ENCODE measurements at regions not wholly inside any gene's neighbourhood (a gene's known extent, or its start where the extent isn't known, plus 50 kb on each side); places are given as distances from the start of the nearest gene placed in this dataset.
A peak's percentile ranks its signal among the peaks of the same experiment; 100 is the strongest.
"Not testable (repeated sequence)": the region's sequence is repeated elsewhere in the genome, so short reads cannot be mapped to it uniquely, and the experiment has no call there.

DNA sequence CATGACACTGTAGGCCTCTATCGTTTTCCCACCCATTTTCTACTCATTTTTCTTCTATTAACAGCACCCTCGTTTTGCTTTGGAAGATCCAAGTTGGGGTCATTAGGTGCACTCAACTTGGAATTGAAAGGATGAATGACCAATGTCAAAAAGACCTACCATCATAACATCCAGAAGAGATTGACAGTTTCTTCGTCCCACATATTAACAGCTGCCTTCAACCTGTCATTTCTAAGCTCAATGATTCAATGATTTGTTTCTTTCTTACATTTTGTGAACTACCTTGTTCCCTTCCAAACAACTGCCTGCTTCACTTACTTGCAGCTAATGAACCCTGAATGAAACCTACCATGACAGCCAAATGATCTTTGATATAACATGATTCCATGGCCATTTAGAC lies 224.0 kb upstream of the KCNH7 start:
- DNase-seq = no peak

DNA sequence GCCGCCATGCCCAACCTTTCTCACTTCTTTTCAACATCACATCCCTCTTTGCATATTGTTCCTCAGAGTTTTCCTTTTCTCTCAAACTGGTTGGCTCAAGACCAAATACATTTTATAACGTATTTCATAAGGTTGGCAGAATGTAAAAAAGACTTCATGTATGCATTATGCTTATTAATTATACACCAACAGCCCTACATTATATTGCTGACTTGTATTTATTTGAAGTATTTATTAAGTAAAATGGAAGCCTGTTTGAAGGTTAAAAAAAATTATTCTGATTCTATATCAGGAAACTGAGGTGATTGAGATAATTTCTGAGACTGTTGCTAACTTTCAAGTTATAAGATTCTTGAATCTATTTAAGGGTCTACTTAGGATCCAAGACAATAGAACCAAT lies 208.0 kb upstream of the KCNH7 start:
- DNase-seq = no peak

DNA sequence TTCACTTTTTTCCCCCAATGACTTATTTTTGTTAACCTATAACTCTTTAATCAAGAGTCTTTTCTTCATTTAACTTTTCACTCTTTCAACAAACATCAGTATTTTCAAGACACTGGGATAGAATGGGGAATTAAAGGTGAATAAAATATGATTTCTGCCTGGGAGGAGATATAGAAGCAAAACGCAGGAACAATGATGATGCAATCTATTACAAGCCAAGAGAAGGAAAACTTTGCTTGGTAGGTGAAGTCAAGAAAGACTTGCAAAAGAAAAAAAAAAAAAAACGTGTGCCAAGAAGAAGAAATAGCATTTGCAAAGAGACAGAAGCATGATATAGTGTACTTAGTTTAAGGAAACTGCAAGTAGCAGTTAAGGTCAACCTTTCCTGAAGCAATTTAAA lies 207.3 kb upstream of the KCNH7 start:
- DNase-seq = no peak

DNA sequence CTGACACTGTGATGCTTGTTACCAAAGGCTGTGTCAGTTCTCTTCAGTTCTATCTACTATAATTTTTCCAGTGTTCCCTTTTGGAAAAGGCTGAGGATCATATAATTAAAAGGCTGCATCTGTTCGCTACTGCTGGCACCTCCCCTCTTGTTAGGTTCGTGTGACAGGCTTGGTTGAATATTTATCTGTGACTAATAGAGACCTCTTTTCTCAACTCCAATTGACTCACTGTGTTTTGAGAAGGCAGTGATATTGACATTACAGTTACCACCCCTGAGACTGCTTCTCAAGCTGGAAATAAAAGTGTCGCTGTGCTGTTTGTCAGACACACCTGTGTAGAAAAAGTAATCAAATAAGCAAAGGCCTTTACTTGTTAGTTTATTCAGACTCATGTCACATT lies 205.5 kb upstream of the KCNH7 start:
- peak; percentile 36 for DNase-seq

DNA sequence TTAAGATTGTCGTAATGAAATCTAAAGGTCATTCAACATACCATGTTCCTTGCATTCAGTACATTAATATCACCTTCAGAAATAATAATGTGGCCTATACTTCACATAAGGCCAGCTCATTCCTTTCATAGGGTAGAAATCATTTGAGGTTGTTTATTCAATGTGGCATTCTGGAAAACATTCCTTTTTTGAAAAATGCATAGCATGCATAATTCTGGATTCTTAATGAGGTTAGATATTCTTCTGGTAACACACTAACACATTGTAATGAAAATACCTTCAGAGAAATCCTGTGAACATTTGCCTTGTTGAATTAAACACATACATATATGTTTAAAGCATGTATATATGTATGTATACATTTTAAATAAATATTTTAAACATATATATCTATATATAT lies 204.6 kb upstream of the KCNH7 start:
- DNase-seq = no peak

DNA sequence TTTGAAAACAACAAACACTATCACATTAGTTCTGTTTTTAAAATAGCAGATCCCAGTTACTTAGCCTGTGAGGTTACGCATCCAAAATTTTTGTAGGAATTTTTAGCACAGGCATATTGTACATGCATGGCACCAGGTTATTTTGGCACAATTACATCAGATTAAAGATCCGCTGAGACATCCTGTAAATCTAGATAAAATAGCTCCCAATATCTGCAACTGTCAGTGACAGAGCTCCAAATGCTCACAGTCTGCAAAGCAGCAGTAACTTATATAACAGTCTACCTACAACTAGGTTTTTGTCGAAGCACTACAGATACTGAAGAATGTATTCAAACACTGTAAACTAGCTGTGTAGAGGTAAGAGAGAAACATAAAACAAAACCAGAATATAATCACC lies 200.7 kb upstream of the KCNH7 start:
- no peak for DNase-seq

DNA sequence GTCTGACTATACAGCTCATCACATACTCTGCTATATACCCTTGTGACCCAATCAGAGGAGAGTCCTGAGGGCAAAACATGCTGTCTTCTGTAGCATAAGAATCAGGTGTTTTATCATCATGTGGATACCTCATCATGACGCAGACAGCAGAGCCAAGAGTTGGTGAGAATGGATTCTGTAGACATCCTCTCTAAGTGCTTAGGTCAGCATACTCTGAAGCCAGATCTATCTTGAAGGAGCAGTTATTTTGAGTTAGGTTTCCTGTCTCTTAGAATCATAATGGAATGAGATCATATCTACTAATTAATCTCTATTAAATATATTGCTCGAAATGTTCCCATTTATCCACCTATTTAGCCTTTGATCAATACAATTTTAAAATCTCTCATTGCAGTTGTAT lies 190.2 kb upstream of the KCNH7 start:
- no peak for DNase-seq

DNA sequence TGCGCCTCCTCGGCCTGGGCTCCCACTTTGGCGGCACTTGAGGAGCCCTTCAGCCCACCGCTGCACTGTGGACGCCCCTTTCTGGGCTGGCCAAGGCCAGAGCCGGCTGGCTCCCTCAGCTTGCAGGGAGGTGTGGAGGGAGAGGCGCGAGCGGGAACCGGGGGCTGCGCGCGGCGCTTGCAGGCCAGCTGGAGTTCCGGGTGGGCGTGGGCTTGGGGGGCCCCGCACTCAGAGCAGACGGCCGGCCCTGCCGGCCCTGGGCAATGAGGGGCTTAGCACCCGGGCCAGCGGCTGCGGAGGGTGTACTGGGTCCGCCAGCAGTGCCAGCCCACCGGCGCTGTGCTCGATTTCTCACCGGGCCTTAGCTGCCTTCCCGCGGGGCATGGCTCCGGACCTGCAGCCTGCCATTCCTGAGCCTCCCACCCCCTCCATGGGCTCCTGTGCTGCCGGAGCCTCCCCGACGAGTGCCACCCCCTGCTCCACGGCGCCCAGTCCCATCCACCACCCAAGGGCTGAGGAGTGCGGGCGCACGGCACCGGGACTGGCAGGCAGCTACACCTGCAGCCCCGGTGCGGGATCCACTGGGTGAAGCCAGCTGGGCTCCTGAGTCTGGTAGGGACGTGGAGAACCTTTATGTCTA lies 187.7 kb upstream of the KCNH7 start:
- DNase-seq = not testable (repeated sequence)

DNA sequence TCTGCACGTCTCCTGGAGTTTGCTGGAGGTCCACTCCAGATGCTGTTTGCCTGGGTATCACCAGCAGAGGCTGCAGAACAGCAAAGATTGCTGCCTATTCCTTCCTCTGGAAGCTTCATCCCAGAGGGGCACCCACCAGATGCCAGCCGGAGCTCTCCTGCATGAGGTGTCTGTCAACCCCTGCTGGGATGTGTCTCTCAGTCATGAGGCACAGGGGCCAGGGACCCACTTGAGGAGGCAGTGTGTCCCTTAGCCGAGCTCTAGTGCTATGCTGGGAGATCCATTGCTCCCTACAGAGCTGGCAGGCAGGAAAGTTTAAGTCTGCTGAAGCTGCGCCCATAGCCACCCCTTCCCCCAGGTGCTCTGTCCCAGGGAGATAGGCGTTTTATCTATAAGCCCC lies 178.3 kb upstream of the KCNH7 start:
- not testable (repeated sequence) for DNase-seq

DNA sequence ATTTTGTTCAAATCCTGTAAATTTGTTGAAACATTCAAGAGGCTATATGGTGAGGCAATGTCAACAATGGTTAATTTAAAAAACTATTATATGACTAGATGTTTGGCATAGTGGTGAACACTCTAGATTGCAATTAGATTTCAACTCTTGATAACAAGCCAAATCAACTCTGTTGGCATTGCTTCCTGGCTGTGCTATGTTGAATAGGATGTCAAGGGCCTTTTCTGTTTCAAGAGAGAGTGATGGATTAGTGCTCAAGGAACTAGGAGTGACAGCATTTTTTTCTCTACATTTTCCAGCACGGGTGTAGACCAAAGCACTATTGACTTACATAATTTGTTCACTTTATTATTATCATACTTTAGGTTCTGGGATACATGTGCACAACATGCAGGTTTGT lies 172.4 kb upstream of the KCNH7 start:
- no peak for DNase-seq

DNA sequence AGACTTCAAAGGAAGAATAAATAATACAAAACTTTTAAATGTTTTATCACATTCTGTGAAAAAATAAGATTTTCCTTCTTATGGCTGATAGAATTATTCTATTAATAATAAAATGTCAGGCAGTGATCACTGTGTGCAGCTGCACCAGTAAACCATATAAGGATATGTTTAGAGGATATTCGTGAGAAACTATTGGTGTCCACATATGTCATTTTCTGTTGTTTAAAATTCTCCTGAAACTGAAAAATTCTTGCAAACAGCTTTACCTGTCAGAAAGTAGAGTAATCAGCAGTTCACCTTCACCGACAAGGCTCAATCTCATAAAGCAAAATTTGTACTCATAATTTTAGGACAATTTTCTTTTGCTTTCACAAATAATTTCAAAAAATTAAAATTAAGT lies 170.1 kb upstream of the KCNH7 start:
- no peak for DNase-seq

DNA sequence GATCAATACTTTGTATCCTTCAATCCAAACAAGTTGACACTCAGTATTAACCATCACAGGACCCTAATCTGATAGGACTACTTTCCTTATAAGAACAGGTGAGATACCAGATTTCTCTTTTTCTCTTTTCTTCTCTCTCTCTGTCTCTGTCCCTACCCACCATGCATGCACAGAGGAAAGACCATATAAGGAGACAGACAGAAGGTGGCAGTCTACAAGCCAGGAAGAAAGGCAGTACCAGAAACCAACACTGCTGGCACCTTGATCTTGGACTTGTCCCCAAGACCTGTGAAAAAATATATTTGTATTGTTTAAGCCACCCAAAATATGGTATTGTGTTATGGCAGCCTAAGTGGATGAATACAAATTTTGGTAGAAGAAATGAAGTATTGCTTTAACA lies 156.2 kb upstream of the KCNH7 start:
- DNase-seq = no peak

DNA sequence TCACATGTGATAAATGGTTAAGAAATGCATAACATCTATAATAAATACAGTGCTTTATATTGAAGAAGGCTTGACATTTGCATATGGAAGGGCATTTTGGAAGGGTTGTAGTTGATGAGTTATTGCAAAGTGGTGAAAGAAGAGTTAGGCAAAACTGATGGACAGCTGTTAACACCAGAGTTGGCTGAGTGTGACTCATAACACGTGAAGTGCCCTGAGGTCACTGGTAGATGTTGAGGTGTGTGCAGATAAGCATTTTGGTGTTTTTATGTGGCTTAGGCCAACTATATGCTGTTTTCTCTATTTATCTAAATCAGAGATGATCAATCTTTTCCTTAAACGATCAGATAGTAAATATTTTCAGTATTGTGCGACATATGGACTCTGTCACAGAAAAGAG lies 154.3 kb upstream of the KCNH7 start:
- no peak for DNase-seq

DNA sequence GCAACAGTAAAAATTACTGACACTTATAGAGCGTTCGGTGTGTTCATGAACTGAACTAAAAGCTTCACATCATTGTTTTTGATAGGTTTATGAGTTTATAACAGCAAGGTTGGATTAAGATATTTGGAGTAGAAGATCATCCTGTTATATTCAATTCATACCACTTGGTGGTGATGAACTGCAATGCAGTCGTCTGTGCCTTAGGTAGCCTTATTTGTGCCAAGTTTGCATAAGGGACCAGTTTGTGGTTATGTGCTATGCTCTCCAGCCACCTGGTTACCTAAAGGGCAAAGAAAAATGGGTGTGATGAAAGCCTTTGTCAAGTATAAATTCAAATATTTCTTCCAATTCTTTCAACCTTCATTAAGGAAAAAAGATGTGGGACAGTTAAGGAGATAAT lies 150.9 kb upstream of the KCNH7 start:
- peak; percentile 28 for DNase-seq

DNA sequence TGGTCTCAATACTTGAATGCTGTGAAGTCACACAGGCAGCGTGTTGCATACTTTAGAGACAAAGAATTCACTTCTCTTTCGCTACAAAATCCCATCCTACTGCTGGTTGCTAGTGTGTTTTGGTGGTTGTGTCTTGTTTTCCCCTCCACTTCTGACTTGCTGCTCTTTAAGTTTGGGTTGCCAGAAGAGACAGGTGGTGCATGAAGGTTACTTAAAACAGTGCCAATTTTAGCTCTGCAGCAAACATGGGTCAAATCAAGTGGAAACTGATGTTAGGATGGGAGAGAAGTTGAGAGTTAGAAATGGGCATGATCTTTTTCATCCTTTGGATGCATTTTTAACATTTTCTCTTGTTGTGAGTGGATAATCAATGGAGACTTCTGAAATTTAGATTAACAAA lies 136.2 kb upstream of the KCNH7 start:
- no peak for DNase-seq

DNA sequence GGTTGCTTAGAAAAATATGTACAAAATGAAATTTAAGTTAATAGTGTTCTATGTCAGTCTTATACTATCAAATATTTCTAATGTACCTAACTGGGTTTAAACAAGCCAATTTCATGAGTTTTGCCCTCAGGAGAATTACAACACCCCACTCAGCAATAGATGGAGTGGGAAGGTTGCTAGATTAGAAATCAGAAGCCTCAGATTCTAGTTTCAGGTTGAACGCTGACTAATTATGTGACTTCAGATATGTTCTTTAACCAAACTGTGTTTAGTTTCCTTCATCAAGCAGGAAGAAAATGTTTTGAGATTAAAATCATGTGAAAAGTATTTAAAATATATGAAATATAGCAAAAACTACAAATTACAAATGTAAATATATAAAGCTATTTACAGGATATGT lies 133.8 kb upstream of the KCNH7 start:
- no peak for DNase-seq

DNA sequence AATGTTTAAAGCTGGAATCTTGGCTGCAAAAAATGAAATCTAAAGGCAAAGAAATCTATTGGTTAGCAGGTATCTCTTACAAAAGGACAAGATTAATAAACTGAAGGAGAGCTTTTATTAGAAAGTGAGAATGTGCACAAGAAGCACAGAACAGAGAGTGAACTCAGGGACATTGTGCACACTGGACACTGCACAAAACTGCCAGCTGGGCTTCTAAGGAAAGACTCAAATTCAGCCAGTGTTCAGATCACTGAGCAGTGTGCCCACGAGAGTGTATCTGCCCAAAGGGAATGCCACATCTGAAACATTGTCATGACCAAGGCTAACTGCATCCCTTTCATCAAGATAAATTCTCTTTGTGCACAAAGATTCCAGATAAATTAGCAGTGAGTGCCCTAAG lies 129.7 kb upstream of the KCNH7 start:
- no peak for DNase-seq

DNA sequence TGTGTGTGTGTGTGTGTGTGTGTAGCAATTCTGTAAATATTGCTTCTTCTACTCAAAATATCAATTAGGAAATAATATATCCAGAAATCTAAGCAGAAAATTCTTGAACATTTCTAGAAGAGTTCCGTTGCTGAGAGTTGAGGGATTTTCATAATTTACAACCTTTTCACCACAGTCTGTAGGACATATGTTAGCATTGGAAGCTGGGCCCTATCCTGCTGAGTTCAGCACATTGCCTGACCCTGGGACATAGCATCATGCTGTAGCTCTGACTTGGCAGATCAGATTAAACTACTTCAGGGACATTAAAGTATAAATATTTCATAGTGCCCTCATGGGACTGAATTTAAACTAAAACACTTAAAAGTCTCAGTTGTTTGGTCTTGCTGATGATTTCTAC lies 129.2 kb upstream of the KCNH7 start:
- peak; percentile 37 for DNase-seq

DNA sequence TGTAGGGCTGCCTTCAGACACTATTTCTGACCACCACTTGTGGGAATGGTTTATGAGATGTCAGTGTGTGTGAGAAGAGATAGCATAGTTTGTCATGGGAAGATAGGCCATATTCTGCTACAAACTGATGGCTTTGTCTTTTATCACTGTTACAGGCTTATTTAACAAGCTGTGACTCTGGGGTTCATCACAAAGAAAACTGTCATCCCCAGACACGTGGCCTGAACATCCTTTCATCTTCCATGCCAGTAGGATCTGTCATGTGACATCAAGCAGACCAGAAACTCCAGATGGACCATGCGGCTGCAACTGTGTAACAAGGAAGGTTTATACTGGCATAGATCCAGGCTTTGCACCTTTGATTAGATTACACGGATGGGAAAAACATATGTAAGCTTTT lies 128.6 kb upstream of the KCNH7 start:
- peak; percentile 92 for DNase-seq

DNA sequence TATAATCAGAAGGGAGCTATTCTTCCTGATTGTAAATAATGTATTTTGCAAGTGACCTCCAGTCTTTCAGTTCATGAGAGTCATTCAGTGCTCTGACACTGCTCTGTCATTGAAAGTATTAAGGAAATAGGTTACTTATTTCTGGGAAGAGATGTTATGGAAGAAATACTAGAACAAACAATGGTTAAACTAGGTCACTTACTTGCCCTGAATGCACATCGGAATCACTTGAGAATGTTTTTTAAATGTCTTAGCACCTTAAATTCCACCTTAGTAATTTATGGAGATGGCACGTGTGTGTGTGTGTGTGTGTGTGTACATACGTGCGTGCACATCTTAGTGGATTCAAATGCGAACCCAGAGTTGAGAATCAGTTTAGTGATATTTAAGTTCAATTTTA lies 126.6 kb upstream of the KCNH7 start:
- no peak for DNase-seq

DNA sequence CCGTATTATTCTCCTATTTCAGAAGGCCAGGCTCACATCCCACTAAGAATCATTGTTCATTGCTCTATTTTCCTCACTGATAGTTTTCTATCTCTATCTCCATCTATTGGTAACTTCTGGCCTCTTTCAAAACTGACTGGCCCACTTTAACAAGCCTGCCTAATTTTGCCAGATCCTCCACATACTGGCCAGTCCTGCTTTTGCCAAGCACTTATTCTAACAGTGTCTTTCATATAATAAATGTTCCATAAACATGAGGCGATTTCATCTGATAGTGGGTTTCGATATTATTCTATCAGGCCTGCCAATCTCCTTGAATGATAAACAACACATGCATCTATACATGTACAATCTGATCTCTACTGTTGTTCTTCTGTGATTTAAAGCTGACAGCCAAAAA lies 125.9 kb upstream of the KCNH7 start:
- no peak for DNase-seq

DNA sequence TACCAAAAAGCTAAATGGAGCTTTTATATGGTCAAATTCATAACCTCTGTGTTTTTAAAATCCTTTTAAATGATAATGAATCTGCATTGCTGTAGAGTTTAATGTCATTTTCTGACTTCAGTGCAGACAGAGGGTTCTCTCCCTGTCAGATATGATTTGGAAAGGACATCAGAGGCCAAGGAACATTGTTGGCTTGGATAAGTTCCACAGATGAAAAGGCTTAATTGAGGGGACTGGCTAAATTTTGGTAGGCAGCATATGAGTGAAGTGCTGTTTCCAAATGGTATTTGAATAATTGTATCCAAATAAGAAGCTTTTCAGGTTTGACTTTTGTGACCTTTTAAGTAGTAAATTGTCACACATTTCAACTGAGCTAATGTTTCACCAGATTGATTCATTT lies 124.6 kb upstream of the KCNH7 start:
- no peak for DNase-seq

DNA sequence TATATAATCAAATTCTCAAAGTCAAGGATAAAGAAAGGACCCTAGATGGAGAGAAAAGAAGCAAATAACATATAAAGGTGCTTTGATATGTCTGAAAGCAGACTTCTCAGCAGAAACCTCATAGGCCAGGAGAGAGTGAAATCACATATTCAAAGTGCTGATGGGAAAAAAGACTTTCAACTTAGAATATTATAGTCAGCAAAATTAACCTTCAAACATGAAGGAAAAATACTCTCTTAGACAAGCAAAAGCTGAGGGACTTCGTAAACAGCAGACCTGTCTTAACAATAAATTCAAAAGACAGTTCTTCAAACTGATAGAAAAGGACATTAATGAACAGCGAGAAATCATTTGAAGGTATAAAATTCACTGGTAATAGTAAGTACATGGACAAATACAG lies 107.2 kb upstream of the KCNH7 start:
- no peak for DNase-seq

DNA sequence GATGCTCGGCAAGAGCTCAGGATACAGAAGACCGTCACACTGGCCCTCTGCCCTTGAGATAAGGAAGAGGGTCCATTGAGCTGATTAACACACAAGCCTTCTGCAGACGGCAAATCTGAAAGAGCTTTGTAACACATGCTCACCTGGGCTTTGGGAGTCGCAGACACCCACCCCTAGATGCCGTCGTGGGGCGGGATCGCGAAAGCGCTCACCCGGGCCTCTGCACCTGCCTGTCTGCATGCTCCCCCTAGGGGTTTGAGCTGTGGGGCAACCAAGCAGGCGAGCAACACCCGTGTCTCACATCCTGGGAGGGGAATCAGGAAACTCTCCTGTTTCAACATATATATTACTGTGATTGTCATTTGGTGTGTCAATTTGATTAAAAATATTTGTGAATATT lies 99.8 kb upstream of the KCNH7 start:
- peak; percentile 16 for DNase-seq

DNA sequence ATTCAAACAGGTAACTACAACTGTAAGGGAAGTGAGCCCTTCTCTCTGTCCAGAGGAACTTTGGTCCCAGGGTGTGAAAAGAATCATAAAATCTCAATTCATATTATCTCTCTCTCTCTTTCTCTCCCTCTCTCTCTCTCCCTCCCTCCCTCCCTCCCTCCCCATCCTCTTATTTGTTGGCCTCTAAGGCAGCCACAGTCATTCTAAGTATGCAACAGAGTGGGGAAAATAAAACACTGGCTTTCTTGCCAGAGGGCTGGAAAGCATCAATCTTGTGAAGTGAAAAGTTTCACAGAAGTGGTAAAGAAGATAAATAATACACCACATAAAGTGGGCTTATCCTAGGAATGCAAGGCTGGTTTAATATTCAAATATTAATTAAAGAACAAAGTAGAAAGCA lies 95.6 kb upstream of the KCNH7 start:
- no peak for DNase-seq

DNA sequence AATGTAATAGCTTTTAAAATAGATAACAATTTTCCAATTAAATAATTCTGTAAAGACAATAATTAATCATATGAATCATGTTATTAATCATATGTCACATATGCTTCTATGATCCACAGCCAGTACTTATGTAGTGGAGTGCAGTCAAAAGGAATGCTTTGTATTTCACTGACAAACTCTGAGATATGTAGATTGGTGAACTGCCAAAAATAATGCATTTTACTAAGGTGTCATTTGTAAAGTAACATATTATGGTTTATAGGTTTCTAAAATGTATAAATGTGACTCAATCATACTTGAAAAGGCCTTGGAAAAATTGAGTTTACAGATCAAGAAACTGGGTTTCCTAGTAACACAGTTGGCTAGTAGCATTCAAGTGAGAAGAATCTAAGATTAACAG lies 93.8 kb upstream of the KCNH7 start:
- no peak for DNase-seq

Data from NCI-H82 (cell line).